HG03159 (cell line): ENCODE measurements at regions not wholly inside any gene's neighbourhood (a gene's known extent, or its start where the extent isn't known, plus 50 kb on each side); places are given as distances from the start of the nearest gene placed in this dataset.
"Not testable (repeated sequence)": the region's sequence is repeated elsewhere in the genome, so short reads cannot be mapped to it uniquely, and the experiment has no call there.

Source experiments
- ATAC-seq: cut with Tn5 transposase; IDR thresholded peaks from one replicate; pipeline ENCODE4 v1.9.1; 2021; ENCODE audit warnings: mild to moderate bottlenecking, moderate library complexity; ENCODE audit not compliant: unreplicated experiment

DNA sequence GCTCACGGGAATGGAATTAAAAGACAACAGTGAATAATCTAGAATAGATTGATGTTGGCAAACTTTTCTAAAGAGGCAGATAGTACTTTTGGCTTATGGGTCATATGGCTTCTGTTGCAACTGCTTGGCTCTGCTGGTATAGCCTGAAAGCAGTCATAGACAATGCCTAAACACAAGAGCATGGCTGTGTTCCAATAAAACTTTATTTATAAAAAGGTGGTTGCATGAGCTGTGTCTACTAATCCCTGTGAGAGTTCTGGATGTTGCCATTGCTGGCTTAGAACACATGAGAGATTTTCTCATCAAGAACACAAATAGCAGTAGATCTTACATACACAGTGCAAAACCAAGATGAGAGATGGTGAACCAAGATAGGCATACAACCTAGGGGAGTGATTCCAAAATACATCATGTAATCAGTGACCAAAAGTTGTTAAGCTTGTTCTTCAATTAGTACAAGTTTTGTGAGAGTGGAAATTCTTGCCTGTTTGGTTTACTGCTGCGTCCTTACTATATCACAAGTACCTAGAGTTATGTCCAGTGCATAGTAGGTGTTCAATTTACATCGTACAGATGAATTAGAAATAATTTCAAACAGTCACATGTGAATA is 380.0 kb downstream of the METTL4 start:
- no peak for ATAC-seq

DNA sequence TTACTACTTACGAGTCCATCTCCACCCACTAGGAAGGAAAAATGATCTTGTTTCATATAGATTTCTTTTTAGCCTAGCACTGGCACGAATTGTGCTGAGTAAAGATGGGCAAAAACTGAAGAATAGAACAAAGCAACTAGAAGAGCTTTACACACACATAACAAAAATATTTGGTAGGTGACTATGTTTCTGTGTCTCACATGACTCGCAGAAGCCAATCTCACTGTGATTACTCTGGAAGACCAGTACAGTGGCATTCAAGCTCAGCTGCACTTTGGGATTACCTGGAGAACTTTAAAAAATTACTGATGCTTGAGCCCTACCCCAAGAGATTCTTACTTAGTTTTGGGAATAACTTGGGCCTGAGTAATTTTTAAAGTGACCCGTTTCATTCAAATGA is 378.7 kb downstream of the METTL4 start:
- no peak for ATAC-seq

DNA sequence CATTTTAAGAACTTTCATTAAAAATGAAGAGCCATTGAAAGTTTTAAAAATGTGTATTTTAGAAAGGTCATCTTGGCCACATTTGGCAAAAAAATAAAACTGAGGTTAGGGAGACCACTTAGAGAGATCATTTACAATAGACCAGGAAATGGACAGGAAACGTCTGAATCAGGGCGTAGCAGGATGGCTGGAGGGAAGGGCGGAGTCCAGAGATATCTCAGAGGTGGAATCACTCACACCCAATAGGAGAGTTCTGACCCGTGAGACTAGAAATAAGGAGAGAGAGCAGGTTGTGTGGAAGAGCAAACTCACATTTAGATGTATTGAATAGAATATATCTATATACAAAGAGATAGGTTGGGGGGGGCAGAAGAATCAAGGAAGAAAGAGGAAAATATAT is 373.4 kb downstream of the METTL4 start:
- no peak for ATAC-seq

DNA sequence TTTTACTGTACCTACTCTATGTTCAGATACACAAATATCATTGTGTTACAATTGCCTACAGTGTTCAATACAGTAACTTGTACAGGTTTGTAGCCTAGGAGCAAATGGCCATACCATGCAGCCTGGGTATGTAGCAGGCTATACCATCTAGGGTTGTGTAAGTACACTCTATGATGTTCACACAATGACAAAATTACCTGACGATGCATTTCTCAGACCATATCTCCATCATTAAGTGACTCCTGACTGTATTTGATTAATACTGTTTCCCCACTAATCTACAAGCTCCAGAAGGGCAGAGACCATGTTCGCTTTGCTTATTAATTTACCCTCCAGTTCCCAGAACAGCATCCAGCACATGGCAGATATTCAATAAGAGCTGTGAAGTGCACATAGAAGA is 372.2 kb downstream of the METTL4 start:
- no peak for ATAC-seq

DNA sequence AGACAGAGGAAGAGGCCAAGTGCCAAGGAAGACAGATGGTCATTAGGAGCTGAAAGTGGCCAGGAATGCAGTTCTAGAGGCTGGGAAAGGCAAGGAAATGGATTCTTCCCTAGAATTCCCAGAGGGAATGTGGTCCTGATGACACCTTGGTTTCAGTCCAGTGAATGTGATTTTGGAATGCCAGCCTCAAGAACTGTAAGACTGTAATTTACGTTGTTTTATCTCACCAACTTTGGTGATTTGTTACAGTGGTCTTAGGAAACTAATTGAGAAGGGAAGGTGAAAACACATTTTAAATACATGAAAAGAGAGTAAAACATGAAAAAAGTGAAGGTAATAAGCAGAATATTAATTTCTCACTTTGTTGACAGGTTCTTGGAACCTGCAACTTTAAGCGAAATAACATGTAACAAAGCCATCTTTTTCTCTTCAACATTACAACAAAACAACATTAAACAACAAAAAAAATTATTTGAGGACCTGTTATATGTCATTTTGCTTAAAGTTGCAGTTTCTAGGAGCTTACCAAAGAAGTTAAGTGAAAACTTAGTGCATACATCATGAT is 370.2 kb downstream of the METTL4 start:
- ATAC-seq: no peak

DNA sequence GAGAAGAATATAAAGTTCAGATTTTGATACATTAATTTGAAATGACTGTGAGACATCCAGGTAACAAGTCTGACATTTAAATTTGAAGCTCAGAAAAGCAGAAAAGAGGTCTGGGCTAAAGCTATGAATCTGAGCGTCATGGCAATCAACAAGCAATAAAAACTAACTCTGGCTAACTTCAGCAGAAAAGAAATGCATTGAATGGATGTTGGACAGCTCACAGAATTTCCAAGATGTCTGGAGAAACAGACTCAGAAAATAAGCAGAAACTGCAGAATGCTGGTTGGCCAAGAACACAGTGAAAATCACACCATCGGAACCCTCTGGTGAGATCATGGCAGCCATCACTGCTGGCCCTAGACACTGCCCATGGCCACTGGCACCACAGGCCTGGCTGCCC is 366.6 kb downstream of the METTL4 start:
- ATAC-seq: no peak

DNA sequence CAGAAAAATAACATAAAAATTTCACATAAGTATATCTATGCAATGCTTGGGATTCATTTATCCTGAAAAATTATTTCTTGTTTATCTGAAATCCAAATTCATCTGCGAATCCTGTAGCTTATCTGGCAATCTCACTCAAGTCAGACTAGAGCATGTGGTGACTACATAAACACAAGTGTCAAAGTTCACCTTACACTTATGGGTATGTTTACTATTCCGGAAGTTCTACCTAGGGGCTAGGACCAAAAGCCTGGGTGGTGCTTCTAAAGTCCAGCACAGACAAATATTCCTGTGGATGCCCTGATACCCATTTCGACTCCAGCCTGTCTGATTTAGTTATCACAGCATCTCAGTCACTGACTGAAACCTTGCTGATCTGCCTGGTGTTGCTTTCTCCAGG is 364.0 kb downstream of the METTL4 start:
- no peak for ATAC-seq

DNA sequence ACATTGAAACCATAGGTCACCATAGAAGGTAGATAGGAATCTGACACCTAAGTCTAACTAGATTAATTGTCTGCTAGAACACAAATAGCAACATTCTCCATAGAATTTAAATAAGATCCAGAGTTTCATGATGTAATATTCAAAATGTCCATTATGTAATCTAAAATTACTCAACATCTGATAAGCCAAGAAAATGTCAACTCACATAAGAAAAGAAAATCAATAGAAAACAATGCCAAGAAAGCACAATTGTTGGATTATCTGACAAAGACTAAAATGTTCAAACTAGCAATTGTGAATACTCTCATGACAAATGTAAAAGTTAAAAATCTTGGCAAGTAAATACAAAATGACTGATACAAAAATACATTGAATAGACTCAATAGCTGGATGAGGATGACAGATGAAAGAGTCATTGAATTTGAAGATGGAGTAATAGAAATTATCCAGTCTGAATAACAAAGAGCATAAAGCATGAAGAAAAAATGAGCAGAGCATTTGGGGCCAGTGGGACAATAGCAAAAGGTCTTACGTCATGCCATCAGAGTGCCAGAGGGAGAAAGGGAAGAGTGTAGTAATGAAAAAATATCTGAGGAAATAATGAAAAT is 358.6 kb downstream of the METTL4 start:
- ATAC-seq: no peak

DNA sequence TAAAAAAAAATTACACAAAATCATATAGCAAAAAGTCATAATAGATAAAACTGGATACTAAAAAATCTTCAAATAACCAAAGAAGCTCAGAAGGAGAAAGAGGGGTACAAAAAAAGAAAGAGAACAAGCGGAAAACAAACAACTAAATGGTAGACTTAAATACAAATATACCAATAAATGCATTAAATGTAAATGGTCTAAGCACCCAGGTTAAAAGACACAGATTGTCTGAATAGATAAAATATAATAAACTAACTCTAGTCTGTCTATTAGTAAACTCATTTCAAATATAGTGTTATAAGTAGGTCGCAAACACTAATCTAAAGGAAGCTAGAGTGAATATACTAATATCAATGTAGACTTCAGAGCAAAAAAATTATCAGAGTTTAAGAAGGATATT is 357.4 kb downstream of the METTL4 start:
- ATAC-seq: no peak

DNA sequence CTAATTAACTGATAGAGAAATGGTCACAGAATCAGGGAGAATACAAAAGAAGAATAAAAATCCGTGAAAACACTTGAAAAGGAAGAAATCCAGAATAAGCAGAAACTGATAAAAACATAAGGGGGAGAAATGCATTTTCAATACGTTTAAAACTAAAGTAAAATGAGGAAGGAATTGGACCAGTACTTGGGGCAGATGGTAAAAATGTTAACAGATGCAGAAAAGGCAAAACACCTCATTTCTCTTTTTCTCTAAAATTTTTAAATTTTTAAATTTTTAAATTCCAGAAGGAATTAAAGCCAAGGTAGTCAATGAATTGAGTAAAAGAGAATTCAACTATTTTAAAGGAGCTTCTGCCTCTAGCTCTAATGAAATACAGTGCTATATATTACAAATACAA is 353.9 kb downstream of the METTL4 start:
- no peak for ATAC-seq

DNA sequence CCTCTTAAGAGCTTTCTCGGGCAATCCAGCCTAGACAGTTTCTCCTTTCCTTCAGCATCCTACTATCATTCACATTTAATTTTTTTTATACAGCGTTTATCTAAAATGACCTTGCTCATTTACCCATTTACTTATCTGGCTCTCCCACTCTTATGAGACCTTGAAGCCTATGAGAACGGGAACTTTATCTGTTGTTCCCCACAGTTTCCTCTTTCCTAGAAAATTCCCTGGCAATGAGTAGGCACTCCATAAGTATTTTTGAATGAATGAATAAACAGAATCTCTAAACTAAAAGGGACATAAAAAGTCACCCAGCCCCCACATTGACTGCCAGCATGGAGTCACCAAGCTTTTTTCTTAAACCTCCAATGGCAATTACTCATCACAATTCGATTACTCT is 353.2 kb downstream of the METTL4 start:
- ATAC-seq: no peak

DNA sequence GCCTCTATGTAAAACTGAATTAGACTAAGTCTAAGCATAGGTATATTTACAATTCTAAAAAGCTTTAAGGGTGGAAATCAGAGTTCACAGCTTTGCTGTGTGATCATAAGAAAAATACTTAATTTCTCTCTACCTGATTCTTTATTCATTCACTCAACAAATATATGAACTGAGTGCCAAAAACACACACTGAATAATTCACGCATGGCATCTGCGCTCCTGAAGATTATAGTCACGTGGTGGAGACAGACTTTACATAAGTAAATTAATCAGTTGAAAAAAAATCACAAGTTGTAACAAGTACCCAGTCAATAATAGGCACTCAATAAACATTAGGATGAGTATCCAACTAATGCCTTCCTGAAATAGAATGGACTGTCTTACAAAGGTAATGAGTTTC is 351.6 kb downstream of the METTL4 start:
- ATAC-seq: no peak

DNA sequence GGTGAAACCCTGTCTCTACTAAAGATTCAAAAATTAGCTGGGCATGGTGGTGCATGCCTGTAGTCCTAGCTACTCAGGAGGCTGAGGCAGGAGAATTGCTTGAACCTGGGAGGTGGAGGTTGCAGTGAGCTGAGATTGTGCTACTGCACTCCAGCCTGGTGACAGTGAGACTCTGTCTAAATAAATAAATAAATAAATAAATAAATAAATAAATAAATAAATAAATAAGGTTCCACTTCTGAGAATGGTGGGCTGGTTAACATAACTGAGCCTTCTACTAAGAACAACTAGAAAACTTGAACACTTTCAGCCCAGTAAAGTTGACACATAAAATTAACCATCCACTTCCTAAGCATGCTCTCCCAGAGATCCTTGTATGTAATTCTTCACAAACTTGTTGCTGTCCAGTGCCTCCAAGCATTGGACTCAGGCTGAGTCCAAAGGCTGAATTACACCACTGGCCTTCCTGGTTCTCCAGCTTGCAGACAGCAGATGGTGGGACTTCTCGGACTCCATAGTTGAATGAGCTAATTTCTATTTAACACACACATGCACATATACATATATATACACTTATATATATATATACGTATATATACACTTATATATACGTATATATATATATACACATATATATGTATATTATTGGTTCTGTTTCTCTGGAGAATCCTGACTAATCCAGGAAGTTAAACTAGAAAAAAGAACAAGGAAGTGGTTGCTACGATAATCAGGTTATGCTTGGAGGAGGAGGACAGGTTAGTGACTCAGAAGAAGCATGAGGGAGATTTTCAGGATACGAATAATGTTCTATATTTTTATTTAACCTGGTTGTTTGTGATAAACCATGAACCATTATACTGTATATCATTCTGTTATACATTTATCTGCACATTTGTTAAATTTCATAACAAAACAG is 348.8 kb downstream of the METTL4 start:
- no peak for ATAC-seq

DNA sequence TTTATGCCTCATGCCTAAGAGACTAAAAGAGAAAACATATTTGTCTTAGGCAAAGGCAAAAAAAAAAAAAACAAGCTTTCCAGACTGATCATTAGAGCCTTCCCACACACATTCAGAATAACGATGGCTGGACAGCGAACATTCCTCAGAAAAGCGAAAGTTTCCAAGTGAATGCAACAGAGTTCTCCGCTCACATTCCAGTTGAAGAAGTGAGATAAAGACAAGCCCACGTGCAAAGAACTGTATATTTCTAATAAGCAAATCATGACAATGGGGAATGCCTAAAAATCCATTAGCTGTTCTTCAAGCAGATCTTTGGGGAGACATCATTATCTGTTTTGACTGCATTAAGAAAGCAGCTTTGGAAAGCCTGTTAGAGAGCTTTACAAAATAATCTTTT is 347.9 kb downstream of the METTL4 start:
- no peak for ATAC-seq

DNA sequence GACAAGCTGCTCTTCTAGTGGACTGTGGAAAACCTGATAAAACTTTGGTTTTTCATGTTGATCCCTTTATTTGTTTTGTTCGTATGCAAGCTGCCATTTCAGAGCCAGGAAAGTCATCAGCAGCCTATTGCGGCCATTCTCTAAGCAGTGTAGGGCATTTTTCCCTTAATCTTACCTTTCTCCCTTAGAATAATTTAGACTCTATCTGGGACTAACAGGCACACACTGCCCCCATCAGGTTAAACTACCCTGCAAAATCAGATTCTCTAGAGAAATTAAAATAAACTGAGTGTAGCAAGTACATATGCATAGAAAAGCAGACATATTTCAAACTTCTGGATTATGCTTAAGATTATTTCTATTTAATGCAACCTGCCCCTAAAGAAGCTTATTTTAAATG is 347.5 kb downstream of the METTL4 start:
- ATAC-seq: no peak

DNA sequence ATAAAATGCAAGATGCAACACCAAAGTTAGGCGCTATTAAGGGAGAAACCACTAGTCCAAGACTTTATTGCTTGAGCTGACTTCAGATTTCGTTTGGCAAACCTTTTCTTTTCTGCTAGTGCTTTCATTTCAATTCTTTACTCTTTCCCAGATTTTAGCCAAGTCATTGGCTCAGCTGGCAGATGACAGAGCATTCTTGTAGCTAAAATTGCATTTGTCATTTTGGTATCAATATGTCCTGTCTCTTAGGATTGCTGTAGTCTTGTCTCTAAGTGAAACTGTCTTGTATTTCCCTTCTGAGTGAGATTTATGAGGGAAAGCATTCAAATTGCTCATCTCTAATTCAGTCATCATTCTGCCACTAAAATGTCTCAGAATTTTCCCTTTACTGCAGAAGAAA is 335.1 kb downstream of the METTL4 start:
- no peak for ATAC-seq

DNA sequence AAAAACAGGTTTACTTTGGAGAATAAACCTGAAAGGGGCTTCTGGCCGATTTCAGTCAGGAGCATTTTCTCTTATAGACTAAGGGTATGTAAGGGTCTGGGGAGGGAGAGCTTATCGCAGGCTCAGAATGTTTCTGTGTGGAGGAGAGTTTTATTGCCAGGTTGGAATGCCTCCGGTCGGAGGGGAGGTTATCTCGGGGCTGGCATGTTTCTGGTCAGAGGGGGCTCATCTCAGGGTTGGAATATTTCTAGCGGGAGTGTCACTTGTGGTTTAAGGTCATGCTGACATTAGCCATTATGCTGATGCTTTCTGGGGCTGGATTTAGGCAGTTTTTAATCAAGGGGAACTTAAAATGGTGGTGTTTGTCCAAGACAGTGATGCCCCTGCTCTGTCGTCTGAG is 333.6 kb downstream of the METTL4 start:
- ATAC-seq: no peak

DNA sequence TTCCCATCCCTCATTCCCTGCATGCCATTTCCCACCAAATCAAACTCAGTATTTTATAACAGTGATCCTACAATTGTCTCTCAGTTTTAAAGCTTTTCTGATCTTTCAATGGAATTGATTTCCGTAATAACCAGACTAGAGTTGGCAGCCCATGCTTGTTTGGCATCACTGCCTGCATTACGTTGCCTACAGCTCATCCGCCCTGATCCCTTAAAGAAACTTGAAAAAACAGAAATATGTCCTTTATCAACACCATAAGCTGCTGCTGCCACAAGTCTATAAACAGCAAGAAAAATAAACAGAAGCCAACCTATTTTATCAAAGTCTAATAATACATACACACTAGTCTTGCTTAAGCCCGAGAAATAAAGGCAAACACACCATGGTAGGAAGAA is 331.0 kb downstream of the METTL4 start:
- no peak for ATAC-seq

DNA sequence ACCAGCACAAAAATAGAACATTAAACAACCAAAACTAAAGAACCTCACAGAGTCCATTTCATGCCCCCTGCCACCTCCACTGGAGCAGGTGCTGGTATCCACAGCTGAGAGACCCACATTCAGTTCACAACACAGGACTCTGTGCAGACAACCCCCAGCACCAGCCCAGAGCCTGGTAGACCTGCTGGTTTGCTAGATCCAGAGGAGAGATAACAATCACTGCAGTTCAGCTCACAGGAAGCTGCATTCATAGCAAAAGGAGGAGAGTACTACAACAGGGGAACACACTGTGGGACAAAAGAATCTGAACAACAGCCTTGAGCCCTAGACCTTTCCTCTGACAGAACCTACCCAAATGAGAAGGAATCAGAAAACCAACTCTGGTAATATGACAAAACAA is 326.7 kb downstream of the METTL4 start:
- no peak for ATAC-seq

DNA sequence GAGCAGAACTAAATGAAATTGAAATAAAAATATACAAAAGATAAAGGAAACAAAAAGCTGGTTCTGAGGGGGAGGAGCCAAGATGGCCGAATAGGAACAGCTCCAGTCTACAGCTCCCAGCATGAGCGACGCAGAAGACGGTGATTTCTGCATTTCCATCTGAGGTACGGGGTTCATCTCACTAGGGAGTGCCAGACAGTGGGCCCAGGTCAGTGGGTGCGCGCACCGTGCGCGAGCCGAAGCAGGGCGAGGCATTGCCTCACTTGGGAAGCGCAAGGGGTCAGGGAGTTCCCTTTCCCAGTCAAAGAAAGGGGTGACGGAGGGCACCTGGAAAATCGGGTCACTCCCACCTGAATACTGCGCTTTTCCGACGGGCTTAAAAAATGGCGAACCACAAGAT is 324.2 kb downstream of the METTL4 start:
- ATAC-seq: not testable (repeated sequence)

DNA sequence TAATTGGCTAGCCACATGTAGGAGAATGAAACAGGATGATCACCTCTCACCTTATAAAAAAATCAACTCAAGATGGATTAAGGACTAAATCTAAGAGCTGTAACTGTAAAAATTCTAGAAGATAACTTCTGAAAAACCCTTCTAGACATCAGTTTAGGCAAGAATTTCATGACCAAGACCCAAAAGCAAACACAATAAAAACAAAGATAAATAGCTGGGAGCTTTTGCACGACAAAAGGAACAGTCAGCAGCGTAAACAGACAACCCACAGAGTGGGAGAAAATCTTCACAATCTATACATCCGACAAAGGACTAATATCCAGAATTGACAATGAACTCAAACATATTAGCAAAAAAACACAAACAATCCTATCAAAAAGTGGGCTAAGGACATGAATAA is 316.3 kb downstream of the METTL4 start:
- ATAC-seq: no peak

DNA sequence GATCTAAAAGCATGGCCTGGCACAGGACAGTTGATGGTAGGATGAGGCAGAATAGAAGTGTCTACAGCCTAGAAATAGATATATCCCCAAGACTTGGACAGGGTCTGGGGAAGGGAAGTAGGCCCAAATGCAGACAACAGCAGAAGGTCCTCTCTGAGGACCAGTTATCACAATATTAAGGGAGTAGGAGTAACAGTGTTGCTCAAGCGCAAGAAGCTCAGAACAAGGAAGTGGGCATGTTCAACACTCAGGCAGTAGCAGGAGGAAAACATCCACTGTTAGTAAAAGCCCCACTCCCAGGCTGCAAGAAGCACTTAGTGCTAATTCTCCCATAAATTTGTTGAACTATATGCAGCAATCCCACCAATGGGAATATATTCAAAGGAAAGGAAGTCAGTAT is 314.7 kb downstream of the METTL4 start:
- no peak for ATAC-seq
